ENCODE measurements at regions not wholly inside any gene's neighbourhood (a gene's known extent, or its start where the extent isn't known, plus 50 kb on each side); places are given as distances from the start of the nearest gene placed in this dataset.

DNA sequence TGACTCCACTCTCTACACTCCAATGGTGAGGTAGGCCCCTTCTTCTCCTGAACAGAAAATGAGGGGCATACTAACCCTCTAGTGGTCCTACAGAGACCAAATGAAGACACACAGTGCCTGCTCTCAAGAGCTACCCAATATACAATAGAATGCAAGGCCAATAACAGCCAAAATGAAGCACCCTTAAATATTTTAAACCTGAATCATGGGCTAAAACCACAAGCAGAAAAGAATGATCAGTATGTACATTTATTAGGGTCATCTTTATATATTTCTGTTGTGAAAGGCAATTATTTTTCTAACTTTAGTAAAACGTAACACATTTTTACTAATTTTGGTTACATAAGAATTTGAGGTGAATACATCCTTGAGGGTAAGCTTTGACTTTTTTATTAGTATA, 49.9 kb upstream of the COL1A2 start:
- no peak for DNase-seq (ENCODE audit: low read depth)
- TF ChIP-seq, protein P1, sequence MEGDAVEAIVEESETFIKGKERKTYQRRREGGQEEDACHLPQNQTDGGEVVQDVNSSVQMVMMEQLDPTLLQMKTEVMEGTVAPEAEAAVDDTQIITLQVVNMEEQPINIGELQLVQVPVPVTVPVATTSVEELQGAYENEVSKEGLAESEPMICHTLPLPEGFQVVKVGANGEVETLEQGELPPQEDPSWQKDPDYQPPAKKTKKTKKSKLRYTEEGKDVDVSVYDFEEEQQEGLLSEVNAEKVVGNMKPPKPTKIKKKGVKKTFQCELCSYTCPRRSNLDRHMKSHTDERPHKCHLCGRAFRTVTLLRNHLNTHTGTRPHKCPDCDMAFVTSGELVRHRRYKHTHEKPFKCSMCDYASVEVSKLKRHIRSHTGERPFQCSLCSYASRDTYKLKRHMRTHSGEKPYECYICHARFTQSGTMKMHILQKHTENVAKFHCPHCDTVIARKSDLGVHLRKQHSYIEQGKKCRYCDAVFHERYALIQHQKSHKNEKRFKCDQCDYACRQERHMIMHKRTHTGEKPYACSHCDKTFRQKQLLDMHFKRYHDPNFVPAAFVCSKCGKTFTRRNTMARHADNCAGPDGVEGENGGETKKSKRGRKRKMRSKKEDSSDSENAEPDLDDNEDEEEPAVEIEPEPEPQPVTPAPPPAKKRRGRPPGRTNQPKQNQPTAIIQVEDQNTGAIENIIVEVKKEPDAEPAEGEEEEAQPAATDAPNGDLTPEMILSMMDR (IDR thresholded peaks at IDR 0.05; ENCODE audit: low read depth, low read length, missing control alignments): no peak
- H3K4me3 ChIP-seq (ENCODE audit: low read depth, low read length): no peak overlapping the region
